HepG2 (cell line): ENCODE measurements at regions not wholly inside any gene's neighbourhood (a gene's known extent, or its start where the extent isn't known, plus 50 kb on each side); places are given as distances from the start of the nearest gene placed in this dataset.

Source experiments
- DR1 ChIP-seq: sonication (generic); formaldehyde crosslinking; IDR thresholded peaks from 2 replicates; pipeline ENCODE4 v1.8.0; 2021; ENCODE audit warnings: mild to moderate bottlenecking, missing genetic modification reagents, inconsistent platforms
- FOSL1 ChIP-seq: sonication (generic); formaldehyde crosslinking; IDR thresholded peaks from 2 replicates; pipeline ENCODE4 v1.9.0; 2021; ENCODE audit warnings: missing genetic modification reagents, borderline replicate concordance
- HCFC1 ChIP-seq: fragments of 150-350 bp; IDR thresholded peaks from 2 replicates; pipeline ENCODE4 v1.6.1; 2014; ENCODE audit warnings: low read depth, low read length
- HIVEP1 ChIP-seq: sonication (generic); formaldehyde crosslinking; IDR thresholded peaks from 2 replicates; pipeline ENCODE4 v1.4.0; 2020; ENCODE audit warnings: mild to moderate bottlenecking, missing genetic modification reagents
- JARID2 ChIP-seq: sonication (generic); formaldehyde crosslinking; IDR thresholded peaks from 2 replicates; pipeline ENCODE4 v1.8.1; 2023; ENCODE audit warnings: missing genetic modification reagents, inconsistent platforms; ENCODE audit not compliant: insufficient replicate concordance
- KLF6 ChIP-seq: IDR thresholded peaks from 2 replicates; pipeline ENCODE4 v1.8.0; 2016; ENCODE audit warnings: missing biosample characterization, missing genetic modification reagents
- LCORL ChIP-seq, 2 experiments: fragments of 450-650 bp in 1 of 2; sonication (generic) in 1 of 2; formaldehyde crosslinking in 1 of 2; IDR thresholded peaks; 2 replicates each; pipeline versions ENCODE4 v1.5.0 to v1.6.1; 2017 to 2020; ENCODE audit warnings: antibody characterized with exemption in 1 of 2, missing genetic modification reagents in 1 of 2
- POGZ ChIP-seq: sonication (generic); formaldehyde crosslinking; IDR thresholded peaks from 2 replicates; pipeline ENCODE4 v1.4.0; 2020; ENCODE audit warnings: mild to moderate bottlenecking, missing genetic modification reagents
- RXRA ChIP-seq: sonication (generic); formaldehyde crosslinking; IDR thresholded peaks from 2 replicates; pipeline ENCODE4 v1.5.1; 2020; ENCODE audit warnings: missing genetic modification reagents
- SOX5 ChIP-seq: IDR thresholded peaks from 2 replicates; pipeline ENCODE4 v1.6.1; 2016; ENCODE audit warnings: borderline replicate concordance
- SP4 ChIP-seq: sonication (generic); formaldehyde crosslinking; IDR thresholded peaks from 2 replicates; pipeline ENCODE4 v1.8.1; 2023; ENCODE audit warnings: mild to moderate bottlenecking, missing genetic modification reagents
- YY1 ChIP-seq: IDR thresholded peaks from 2 replicates; pipeline ENCODE4 v1.6.1; 2011; ENCODE audit warnings: low read length, low read depth, moderate library complexity, mild to moderate bottlenecking; ENCODE audit not compliant: insufficient read depth, insufficient replicate concordance
- ZFP62 ChIP-seq: sonication (generic); formaldehyde crosslinking; IDR thresholded peaks from 2 replicates; pipeline ENCODE4 v1.4.0; 2020; ENCODE audit warnings: missing genetic modification reagents
- ZKSCAN5 ChIP-seq: sonication (generic); formaldehyde crosslinking; IDR thresholded peaks from 2 replicates; pipeline ENCODE4 v1.5.1; 2020; ENCODE audit warnings: mild to moderate bottlenecking, missing genetic modification reagents
- ZNF160 ChIP-seq: sonication (generic); formaldehyde crosslinking; IDR thresholded peaks from 2 replicates; pipeline ENCODE4 v1.8.0; 2022; ENCODE audit warnings: mild to moderate bottlenecking, inconsistent platforms, missing genetic modification reagents
- ZNF235 ChIP-seq: sonication (generic); formaldehyde crosslinking; IDR thresholded peaks from 2 replicates; pipeline ENCODE4 v1.8.1; 2023; ENCODE audit warnings: mild to moderate bottlenecking, missing genetic modification reagents, borderline replicate concordance
- ZNF317 ChIP-seq: sonication (generic); formaldehyde crosslinking; IDR thresholded peaks from 2 replicates; pipeline ENCODE4 v1.5.0; 2020; ENCODE audit warnings: mild to moderate bottlenecking, missing genetic modification reagents
- ZNF460 ChIP-seq: sonication (generic); formaldehyde crosslinking; IDR thresholded peaks from 2 replicates; pipeline ENCODE4 v1.5.1; 2020; ENCODE audit warnings: missing genetic modification reagents, mild to moderate bottlenecking, borderline replicate concordance
- ZNF75D ChIP-seq: sonication (generic); formaldehyde crosslinking; IDR thresholded peaks from 2 replicates; pipeline ENCODE4 v1.8.1; 2023; ENCODE audit warnings: missing genetic modification reagents, mild to moderate bottlenecking, borderline replicate concordance
- TF ChIP-seq, protein P1 (sequence below): sonication (generic); formaldehyde crosslinking; IDR thresholded peaks from 2 replicates; pipeline ENCODE4 v1.4.0; 2020; ENCODE audit warnings: mild to moderate bottlenecking, missing genetic modification reagents
- TF ChIP-seq, protein P2 (sequence below), 2 experiments: sonication (generic) in 1 of 2; formaldehyde crosslinking in 1 of 2; IDR thresholded peaks; 2 replicates each; pipeline versions ENCODE4 v1.6.1 to v1.9.0; 2014 to 2022; ENCODE audit warnings: antibody characterized with exemption in 1 of 2, borderline replicate concordance in 1 of 2, inconsistent platforms in 1 of 2, low read depth in 1 of 2, missing genetic modification reagents in 1 of 2
- TF ChIP-seq, protein P3 (sequence below): sonication (generic); formaldehyde crosslinking; IDR thresholded peaks from 2 replicates; pipeline ENCODE4 v1.8.0; 2022; ENCODE audit warnings: mild to moderate bottlenecking, missing genetic modification reagents
- TF ChIP-seq, protein P4 (sequence below): IDR thresholded peaks from 2 replicates; pipeline ENCODE4 v1.6.1; 2016; ENCODE audit warnings: low read depth

DNA sequence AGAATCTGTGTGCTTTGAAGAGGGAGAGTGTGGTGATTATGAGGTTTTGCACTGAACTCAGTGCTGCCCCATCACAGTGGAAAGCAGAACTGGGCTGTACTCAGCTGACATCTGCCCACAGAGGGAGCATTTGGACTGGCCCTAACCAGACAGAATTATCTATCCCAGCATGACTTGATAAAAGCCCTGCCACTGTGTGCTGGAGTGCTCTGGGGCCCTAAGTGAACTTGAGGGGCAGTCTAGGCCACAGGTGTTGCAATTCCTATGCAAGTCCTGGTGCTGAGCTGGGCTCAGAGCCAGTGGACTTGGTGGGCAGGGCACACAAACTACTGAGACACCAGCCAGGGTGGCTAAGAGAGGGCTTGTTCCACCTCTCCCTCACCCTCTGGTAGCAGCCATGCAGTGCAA lies 269.2 kb upstream of the CTNNB1 start (continued):
- no peak for TF ChIP-seq SP4
- TF ChIP-seq ZNF235, result no peak
- TF ChIP-seq, protein P1, sequence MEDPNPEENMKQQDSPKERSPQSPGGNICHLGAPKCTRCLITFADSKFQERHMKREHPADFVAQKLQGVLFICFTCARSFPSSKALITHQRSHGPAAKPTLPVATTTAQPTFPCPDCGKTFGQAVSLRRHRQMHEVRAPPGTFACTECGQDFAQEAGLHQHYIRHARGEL (CRISPR knock-in tag), result no peak
- TF ChIP-seq YY1, result no peak
- TF ChIP-seq, protein P2, sequence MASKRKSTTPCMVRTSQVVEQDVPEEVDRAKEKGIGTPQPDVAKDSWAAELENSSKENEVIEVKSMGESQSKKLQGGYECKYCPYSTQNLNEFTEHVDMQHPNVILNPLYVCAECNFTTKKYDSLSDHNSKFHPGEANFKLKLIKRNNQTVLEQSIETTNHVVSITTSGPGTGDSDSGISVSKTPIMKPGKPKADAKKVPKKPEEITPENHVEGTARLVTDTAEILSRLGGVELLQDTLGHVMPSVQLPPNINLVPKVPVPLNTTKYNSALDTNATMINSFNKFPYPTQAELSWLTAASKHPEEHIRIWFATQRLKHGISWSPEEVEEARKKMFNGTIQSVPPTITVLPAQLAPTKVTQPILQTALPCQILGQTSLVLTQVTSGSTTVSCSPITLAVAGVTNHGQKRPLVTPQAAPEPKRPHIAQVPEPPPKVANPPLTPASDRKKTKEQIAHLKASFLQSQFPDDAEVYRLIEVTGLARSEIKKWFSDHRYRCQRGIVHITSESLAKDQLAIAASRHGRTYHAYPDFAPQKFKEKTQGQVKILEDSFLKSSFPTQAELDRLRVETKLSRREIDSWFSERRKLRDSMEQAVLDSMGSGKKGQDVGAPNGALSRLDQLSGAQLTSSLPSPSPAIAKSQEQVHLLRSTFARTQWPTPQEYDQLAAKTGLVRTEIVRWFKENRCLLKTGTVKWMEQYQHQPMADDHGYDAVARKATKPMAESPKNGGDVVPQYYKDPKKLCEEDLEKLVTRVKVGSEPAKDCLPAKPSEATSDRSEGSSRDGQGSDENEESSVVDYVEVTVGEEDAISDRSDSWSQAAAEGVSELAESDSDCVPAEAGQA (IDR thresholded peaks at IDR 0.05; ENCODE audit: low read depth), result no peak
- TF ChIP-seq, protein P2 (CRISPR knock-in tag; IDR thresholded peaks at IDR 0.05; ENCODE audit: borderline replicate concordance), result no peak
- TF ChIP-seq KLF6 (CRISPR knock-in tag), result no peak
- TF ChIP-seq ZFP62 (CRISPR knock-in tag), result no peak
- TF ChIP-seq DR1, result no peak
- TF ChIP-seq ZNF317 (CRISPR knock-in tag), result no peak
- no peak for TF ChIP-seq LCORL (IDR thresholded peaks at IDR 0.05)
- no peak for TF ChIP-seq LCORL (CRISPR knock-in tag; IDR thresholded peaks at IDR 0.05)
- TF ChIP-seq, protein P3, sequence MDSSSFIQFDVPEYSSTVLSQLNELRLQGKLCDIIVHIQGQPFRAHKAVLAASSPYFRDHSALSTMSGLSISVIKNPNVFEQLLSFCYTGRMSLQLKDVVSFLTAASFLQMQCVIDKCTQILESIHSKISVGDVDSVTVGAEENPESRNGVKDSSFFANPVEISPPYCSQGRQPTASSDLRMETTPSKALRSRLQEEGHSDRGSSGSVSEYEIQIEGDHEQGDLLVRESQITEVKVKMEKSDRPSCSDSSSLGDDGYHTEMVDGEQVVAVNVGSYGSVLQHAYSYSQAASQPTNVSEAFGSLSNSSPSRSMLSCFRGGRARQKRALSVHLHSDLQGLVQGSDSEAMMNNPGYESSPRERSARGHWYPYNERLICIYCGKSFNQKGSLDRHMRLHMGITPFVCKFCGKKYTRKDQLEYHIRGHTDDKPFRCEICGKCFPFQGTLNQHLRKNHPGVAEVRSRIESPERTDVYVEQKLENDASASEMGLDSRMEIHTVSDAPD (CRISPR knock-in tag), result 0 out of 2 replicates have a peak, but pooled peaks have one; percentile 27
- no peak for TF ChIP-seq SOX5 (CRISPR knock-in tag)
- no peak for TF ChIP-seq FOSL1 (CRISPR knock-in tag)
- no peak for TF ChIP-seq POGZ
- no peak for TF ChIP-seq ZNF75D (CRISPR knock-in tag)
- TF ChIP-seq, protein P4, sequence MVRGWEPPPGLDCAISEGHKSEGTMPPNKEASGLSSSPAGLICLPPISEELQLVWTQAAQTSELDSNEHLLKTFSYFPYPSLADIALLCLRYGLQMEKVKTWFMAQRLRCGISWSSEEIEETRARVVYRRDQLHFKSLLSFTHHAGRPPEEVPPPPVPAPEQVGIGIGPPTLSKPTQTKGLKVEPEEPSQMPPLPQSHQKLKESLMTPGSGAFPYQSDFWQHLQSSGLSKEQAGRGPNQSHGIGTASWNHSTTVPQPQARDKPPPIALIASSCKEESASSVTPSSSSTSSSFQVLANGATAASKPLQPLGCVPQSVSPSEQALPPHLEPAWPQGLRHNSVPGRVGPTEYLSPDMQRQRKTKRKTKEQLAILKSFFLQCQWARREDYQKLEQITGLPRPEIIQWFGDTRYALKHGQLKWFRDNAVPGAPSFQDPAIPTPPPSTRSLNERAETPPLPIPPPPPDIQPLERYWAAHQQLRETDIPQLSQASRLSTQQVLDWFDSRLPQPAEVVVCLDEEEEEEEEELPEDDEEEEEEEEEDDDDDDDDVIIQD (CRISPR knock-in tag), result no peak
- TF ChIP-seq ZNF460 (CRISPR knock-in tag), result no peak
- peak; percentile 67 for TF ChIP-seq RXRA (CRISPR knock-in tag)
- no peak for TF ChIP-seq JARID2 (CRISPR knock-in tag)
- no peak for TF ChIP-seq HIVEP1 (CRISPR knock-in tag)
- TF ChIP-seq ZKSCAN5 (CRISPR knock-in tag), result no peak
- TF ChIP-seq HCFC1, result no peak
- TF ChIP-seq ZNF160 (CRISPR knock-in tag), result no peak
